SK-N-SH treated with all-trans-retinoic acid at 6 μM for 48 hours (cell line): ENCODE measurements at regions not wholly inside any gene's neighbourhood (a gene's known extent, or its start where the extent isn't known, plus 50 kb on each side); places are given as distances from the start of the nearest gene placed in this dataset.

Experiments
- ATAC-seq: fragments of 200-7000 bp; cut with Tn5 transposase; 3 replicates; pipeline ENCODE4 v1.9.1; 2020; ENCODE audit warnings: mild to moderate bottlenecking, moderate library complexity
- ARNTL ChIP-seq: fragments of 450-650 bp; formaldehyde crosslinking; IDR thresholded peaks from 2 replicates; pipeline ENCODE4 v1.5.0; 2020; ENCODE audit warnings: low read depth, mild to moderate bottlenecking, moderate library complexity, borderline replicate concordance
- BACH2 ChIP-seq: fragments of 250-450 bp; sonication (Bioruptor Pico); IDR thresholded peaks from 2 replicates; pipeline ENCODE4 v1.9.0; 2021; ENCODE audit warnings: mild to moderate bottlenecking, borderline replicate concordance
- CREB5 ChIP-seq: fragments of 250-450 bp; sonication (Bioruptor Pico); IDR thresholded peaks from 2 replicates; pipeline ENCODE4 v1.5.1; 2020; ENCODE audit warnings: low read depth, mild to moderate bottlenecking, moderate library complexity
- CSDC2 ChIP-seq: fragments of 250-450 bp; sonication (Bioruptor Pico); IDR thresholded peaks from 2 replicates; pipeline ENCODE4 v1.5.0; 2020; ENCODE audit warnings: mild to moderate bottlenecking, moderate library complexity
- ESRRG ChIP-seq: fragments of 250-450 bp; sonication (Bioruptor Pico); IDR thresholded peaks from 2 replicates; pipeline ENCODE4 v1.6.1; 2021; ENCODE audit warnings: mild to moderate bottlenecking
- GLIS3 ChIP-seq: fragments of 250-450 bp; sonication (Bioruptor Pico); IDR thresholded peaks from 2 replicates; pipeline ENCODE4 v1.5.0; 2020; ENCODE audit warnings: mild to moderate bottlenecking, moderate library complexity
- ISL1 ChIP-seq: fragments of 250-450 bp; sonication (Bioruptor Pico); IDR thresholded peaks from 2 replicates; pipeline ENCODE4 v2.1.2; 2022; ENCODE audit warnings: mild to moderate bottlenecking, moderate library complexity
- OSR1 ChIP-seq: fragments of 250-450 bp; sonication (Bioruptor Pico); IDR thresholded peaks from 2 replicates; pipeline ENCODE4 v1.8.0; 2022; ENCODE audit warnings: moderate library complexity, mild to moderate bottlenecking, inconsistent platforms
- PATZ1 ChIP-seq: fragments of 250-450 bp; sonication (Bioruptor Pico); IDR thresholded peaks from 2 replicates; pipeline ENCODE4 v1.8.0; 2020; ENCODE audit warnings: mild to moderate bottlenecking, moderate library complexity, borderline replicate concordance
- PPARA ChIP-seq: fragments of 250-450 bp; sonication (Bioruptor Pico); IDR thresholded peaks from 2 replicates; pipeline ENCODE4 v1.5.0; 2020; ENCODE audit warnings: mild to moderate bottlenecking, borderline replicate concordance
- RARB ChIP-seq: fragments of 250-450 bp; sonication (Bioruptor Pico); IDR thresholded peaks from 2 replicates; pipeline ENCODE4 v1.8.0; 2021; ENCODE audit warnings: mild to moderate bottlenecking, moderate library complexity
- SNAI2 ChIP-seq: fragments of 250-450 bp; sonication (Bioruptor Pico); IDR thresholded peaks from 2 replicates; pipeline ENCODE4 v1.5.0; 2020; ENCODE audit warnings: mild to moderate bottlenecking, moderate library complexity
- TCF4 ChIP-seq: fragments of 250-450 bp; sonication (Bioruptor Pico); IDR thresholded peaks from 2 replicates; pipeline ENCODE4 v1.8.0; 2021; ENCODE audit warnings: mild to moderate bottlenecking, moderate library complexity, borderline replicate concordance
- TOX ChIP-seq: fragments of 250-450 bp; sonication (Bioruptor Pico); IDR thresholded peaks from 2 replicates; pipeline ENCODE4 v1.8.0; 2021; ENCODE audit warnings: mild to moderate bottlenecking, moderate library complexity, borderline replicate concordance
- ZFP3 ChIP-seq: fragments of 250-450 bp; sonication (Bioruptor Pico); IDR thresholded peaks from 2 replicates; pipeline ENCODE4 v1.5.0; 2020; ENCODE audit warnings: mild to moderate bottlenecking, moderate library complexity
- ZFP30 ChIP-seq: fragments of 450-650 bp; formaldehyde crosslinking; IDR thresholded peaks from 2 replicates; pipeline ENCODE4 v1.5.0; 2022; ENCODE audit warnings: mild to moderate bottlenecking, moderate library complexity
- ZNF565 ChIP-seq: fragments of 450-650 bp; formaldehyde crosslinking; conservative IDR thresholded peaks from 2 replicates; pipeline ENCODE4 v1.5.0; 2020; ENCODE audit warnings: low read depth, mild to moderate bottlenecking, moderate library complexity
- ZNF70 ChIP-seq: fragments of 450-650 bp; formaldehyde crosslinking; IDR thresholded peaks from 2 replicates; pipeline ENCODE4 v1.5.0; 2020; ENCODE audit warnings: mild to moderate bottlenecking, moderate library complexity
- ZNF8 ChIP-seq: fragments of 450-650 bp; formaldehyde crosslinking; IDR thresholded peaks from 2 replicates; pipeline ENCODE4 v1.5.0; 2020; ENCODE audit warnings: mild to moderate bottlenecking, moderate library complexity
- TF ChIP-seq, protein P1 (sequence below): fragments of 250-450 bp; sonication (Bioruptor Pico); IDR thresholded peaks from 2 replicates; pipeline ENCODE4 v1.5.1; 2021; ENCODE audit warnings: mild to moderate bottlenecking, moderate library complexity
- TF ChIP-seq, protein P2 (sequence below): fragments of 250-450 bp; sonication (Bioruptor Pico); IDR thresholded peaks from 2 replicates; pipeline ENCODE4 v1.8.0; 2021; ENCODE audit warnings: low read depth, mild to moderate bottlenecking, moderate library complexity, borderline replicate concordance
- TF ChIP-seq, protein P3 (sequence below): fragments of 250-450 bp; sonication (Bioruptor Pico); IDR thresholded peaks from 2 replicates; pipeline ENCODE4 v1.5.0; 2020; ENCODE audit warnings: mild to moderate bottlenecking, moderate library complexity

GRCh38 chr17:12410717-12411116, 255.0 kb upstream of the MYOCD start:
- TF ChIP-seq CSDC2 (CRISPR knock-in tag) (no peak), ARNTL (no peak), PPARA (CRISPR knock-in tag) (no peak), OSR1 (CRISPR knock-in tag) (no peak), SNAI2 (CRISPR knock-in tag) (no peak)
- TF ChIP-seq, protein P1, sequence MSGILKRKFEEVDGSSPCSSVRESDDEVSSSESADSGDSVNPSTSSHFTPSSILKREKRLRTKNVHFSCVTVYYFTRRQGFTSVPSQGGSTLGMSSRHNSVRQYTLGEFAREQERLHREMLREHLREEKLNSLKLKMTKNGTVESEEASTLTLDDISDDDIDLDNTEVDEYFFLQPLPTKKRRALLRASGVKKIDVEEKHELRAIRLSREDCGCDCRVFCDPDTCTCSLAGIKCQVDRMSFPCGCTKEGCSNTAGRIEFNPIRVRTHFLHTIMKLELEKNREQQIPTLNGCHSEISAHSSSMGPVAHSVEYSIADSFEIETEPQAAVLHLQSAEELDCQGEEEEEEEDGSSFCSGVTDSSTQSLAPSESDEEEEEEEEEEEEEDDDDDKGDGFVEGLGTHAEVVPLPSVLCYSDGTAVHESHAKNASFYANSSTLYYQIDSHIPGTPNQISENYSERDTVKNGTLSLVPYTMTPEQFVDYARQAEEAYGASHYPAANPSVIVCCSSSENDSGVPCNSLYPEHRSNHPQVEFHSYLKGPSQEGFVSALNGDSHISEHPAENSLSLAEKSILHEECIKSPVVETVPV (CRISPR knock-in tag) = no peak
- no peak for ATAC-seq

DNA sequence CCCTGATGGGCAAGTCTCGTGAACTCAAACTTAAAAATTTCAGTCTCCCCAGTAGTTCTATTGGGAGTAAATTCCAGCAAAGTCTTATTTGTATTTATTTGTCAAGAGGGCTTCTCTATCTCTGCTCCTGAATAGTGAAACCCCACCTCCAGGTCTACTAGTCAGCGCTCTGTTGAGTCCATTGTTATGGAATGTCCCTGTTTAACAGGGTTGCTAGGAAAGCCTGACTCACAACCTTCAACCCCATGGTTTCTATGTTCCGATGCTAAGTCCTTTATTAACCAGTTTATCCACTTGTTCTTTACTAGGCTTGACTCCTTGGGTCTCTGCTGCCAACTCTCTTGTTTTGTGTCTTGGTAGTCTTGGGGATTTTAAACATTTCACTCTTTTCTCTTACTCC, 250.7 kb upstream of the MYOCD start:
- no peak for TF ChIP-seq SNAI2 (CRISPR knock-in tag)
- no peak for TF ChIP-seq ZFP30
- TF ChIP-seq ISL1 (CRISPR knock-in tag) = no peak
- no peak for TF ChIP-seq GLIS3 (CRISPR knock-in tag)
- TF ChIP-seq, protein P1 (CRISPR knock-in tag) = no peak
- ATAC-seq = no peak

GRCh38 chr17:12421077-12421476, 244.6 kb upstream of the MYOCD start:
- TF ChIP-seq TOX (CRISPR knock-in tag) = no peak
- no peak for TF ChIP-seq ISL1 (CRISPR knock-in tag)
- TF ChIP-seq PPARA (CRISPR knock-in tag) = no peak
- TF ChIP-seq, protein P2, sequence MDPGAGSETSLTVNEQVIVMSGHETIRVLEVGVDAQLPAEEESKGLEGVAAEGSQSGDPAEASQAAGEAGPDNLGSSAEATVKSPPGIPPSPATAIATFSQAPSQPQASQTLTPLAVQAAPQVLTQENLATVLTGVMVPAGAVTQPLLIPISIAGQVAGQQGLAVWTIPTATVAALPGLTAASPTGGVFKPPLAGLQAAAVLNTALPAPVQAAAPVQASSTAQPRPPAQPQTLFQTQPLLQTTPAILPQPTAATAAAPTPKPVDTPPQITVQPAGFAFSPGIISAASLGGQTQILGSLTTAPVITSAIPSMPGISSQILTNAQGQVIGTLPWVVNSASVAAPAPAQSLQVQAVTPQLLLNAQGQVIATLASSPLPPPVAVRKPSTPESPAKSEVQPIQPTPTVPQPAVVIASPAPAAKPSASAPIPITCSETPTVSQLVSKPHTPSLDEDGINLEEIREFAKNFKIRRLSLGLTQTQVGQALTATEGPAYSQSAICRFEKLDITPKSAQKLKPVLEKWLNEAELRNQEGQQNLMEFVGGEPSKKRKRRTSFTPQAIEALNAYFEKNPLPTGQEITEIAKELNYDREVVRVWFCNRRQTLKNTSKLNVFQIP (CRISPR knock-in tag) = no peak
- TF ChIP-seq, protein P3, sequence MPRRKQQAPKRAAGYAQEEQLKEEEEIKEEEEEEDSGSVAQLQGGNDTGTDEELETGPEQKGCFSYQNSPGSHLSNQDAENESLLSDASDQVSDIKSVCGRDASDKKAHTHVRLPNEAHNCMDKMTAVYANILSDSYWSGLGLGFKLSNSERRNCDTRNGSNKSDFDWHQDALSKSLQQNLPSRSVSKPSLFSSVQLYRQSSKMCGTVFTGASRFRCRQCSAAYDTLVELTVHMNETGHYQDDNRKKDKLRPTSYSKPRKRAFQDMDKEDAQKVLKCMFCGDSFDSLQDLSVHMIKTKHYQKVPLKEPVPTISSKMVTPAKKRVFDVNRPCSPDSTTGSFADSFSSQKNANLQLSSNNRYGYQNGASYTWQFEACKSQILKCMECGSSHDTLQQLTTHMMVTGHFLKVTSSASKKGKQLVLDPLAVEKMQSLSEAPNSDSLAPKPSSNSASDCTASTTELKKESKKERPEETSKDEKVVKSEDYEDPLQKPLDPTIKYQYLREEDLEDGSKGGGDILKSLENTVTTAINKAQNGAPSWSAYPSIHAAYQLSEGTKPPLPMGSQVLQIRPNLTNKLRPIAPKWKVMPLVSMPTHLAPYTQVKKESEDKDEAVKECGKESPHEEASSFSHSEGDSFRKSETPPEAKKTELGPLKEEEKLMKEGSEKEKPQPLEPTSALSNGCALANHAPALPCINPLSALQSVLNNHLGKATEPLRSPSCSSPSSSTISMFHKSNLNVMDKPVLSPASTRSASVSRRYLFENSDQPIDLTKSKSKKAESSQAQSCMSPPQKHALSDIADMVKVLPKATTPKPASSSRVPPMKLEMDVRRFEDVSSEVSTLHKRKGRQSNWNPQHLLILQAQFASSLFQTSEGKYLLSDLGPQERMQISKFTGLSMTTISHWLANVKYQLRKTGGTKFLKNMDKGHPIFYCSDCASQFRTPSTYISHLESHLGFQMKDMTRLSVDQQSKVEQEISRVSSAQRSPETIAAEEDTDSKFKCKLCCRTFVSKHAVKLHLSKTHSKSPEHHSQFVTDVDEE (CRISPR knock-in tag) = no peak
- no peak for TF ChIP-seq GLIS3 (CRISPR knock-in tag)
- TF ChIP-seq TCF4 (CRISPR knock-in tag) = no peak
- TF ChIP-seq CSDC2 (CRISPR knock-in tag) = no peak
- TF ChIP-seq ESRRG (CRISPR knock-in tag) = no peak
- no peak for TF ChIP-seq ZNF70 (CRISPR knock-in tag)
- ATAC-seq = no peak

DNA sequence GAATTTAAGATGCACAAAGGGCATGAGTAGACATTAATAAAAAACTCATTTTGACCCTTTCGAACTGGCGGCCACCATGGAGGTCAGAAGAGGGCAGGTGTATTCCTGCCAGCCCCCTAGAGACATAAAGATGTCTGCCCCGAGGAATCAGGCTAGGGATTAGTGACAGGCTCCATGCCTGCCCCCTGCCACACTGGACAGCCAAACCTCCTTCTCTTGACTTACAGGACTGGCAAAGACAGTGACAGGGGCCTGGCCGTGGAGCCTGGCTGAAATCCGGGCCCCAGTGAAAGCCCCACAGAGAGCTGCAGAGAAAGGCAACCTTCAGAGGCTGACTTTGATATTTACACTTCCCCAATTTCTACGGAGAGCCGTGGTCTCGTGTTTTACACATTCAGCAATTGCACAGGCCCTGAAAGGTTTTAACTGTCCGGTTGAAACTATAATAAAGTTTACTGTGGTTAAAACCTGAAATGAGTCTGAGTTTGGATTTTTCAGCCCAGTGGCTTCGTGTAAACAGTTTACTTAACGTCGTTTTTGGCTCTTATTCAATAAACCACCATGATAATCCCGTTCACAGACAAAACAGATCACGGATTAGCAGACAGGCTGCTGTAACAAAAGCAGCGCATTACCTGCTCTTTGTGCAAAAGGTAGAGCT, 243.9 kb upstream of the MYOCD start:
- no peak for ATAC-seq
- TF ChIP-seq BACH2 (CRISPR knock-in tag) = no peak
- TF ChIP-seq RARB (CRISPR knock-in tag) = no peak
- TF ChIP-seq ZNF565 (CRISPR knock-in tag) = no peak
- TF ChIP-seq, protein P1 (CRISPR knock-in tag) = no peak
- TF ChIP-seq ESRRG (CRISPR knock-in tag) = no peak
- no peak for TF ChIP-seq ZFP3
- no peak for TF ChIP-seq TCF4 (CRISPR knock-in tag)
- no peak for TF ChIP-seq GLIS3 (CRISPR knock-in tag)
- TF ChIP-seq ISL1 (CRISPR knock-in tag) = no peak
- TF ChIP-seq ZNF8 (CRISPR knock-in tag) = no peak
- no peak for TF ChIP-seq PATZ1 (CRISPR knock-in tag)
- TF ChIP-seq ARNTL = no peak
- TF ChIP-seq ZNF70 (CRISPR knock-in tag) = no peak
- no peak for TF ChIP-seq ZFP30
- no peak for TF ChIP-seq TOX (CRISPR knock-in tag)
- TF ChIP-seq CREB5 = no peak
